ENCODE measurements at regions not wholly inside any gene's neighbourhood (a gene's known extent, or its start where the extent isn't known, plus 50 kb on each side); places are given as distances from the start of the nearest gene placed in this dataset.
"Not testable (repeated sequence)": the region's sequence is repeated elsewhere in the genome, so short reads cannot be mapped to it uniquely, and the experiment has no call there.

- Histone ChIP-seq H3K9me3 (ENCODE audit: control insufficient read depth, insufficient read depth, low read length) (no peaks in the 10 kb centered on the region), H3K27me3 (ENCODE audit: control insufficient read depth, insufficient read depth, low read length) (no peaks in the 10 kb centered on the region)
Measured at GRCh38 chr2:153299809-153300208, 178.8 kb downstream of the RPRM start.

GRCh38 chr2:153299217-153299616, 179.3 kb downstream of the RPRM start:
- H3K27me3 ChIP-seq (ENCODE audit: control insufficient read depth, insufficient read depth, low read length): no peaks in the 10 kb centered on the region
- H3K9ac ChIP-seq (ENCODE audit: low read depth, low read length): no peak overlapping the region
- no peaks in the 10 kb centered on the region for H3K36me3 ChIP-seq (ENCODE audit: control insufficient read depth, insufficient read depth, low read length)
- H3K9me3 ChIP-seq (ENCODE audit: control insufficient read depth, insufficient read depth, low read length): no peaks in the 10 kb centered on the region
- no peak overlapping the region for H3K4me3 ChIP-seq (ENCODE audit: low read depth, low read length)
- H3K4me1 ChIP-seq (ENCODE audit: control insufficient read depth, insufficient read depth, low read length): peaks cover 2% of the 10 kb centered on the region

More at GRCh38 chr2:153299809-153300208, 178.8 kb downstream of the RPRM start:
- H3K9ac ChIP-seq (ENCODE audit: low read depth, low read length): no peak overlapping the region
- no peak overlapping the region for H3K4me3 ChIP-seq (ENCODE audit: low read depth, low read length)
- H3K4me1 ChIP-seq (ENCODE audit: control insufficient read depth, insufficient read depth, low read length): peaks cover 2% of the 10 kb centered on the region
- H3K36me3 ChIP-seq (ENCODE audit: control insufficient read depth, insufficient read depth, low read length): no peaks in the 10 kb centered on the region

GRCh38 chr2:153294199-153294786, 184.3 kb downstream of the RPRM start:
- Histone ChIP-seq H3K9ac (ENCODE audit: low read depth, low read length) (no peak overlapping the region), H3K36me3 (ENCODE audit: control insufficient read depth, insufficient read depth, low read length) (no peaks in the 10 kb centered on the region), H3K9me3 (ENCODE audit: control insufficient read depth, insufficient read depth, low read length) (no peaks in the 10 kb centered on the region), H3K27me3 (ENCODE audit: control insufficient read depth, insufficient read depth, low read length) (no peaks in the 10 kb centered on the region), H3K4me1 (ENCODE audit: control insufficient read depth, insufficient read depth, low read length) (peaks cover 2% of the 10 kb centered on the region), H3K4me3 (ENCODE audit: low read depth, low read length) (no peak overlapping the region)

GRCh38 chr2:153291718-153292117, 186.8 kb downstream of the RPRM start:
- Histone ChIP-seq H3K9me3 (ENCODE audit: control insufficient read depth, insufficient read depth, low read length) (no peaks in the 10 kb centered on the region), H3K36me3 (ENCODE audit: control insufficient read depth, insufficient read depth, low read length) (no peaks in the 10 kb centered on the region), H3K9ac (ENCODE audit: low read depth, low read length) (no peak overlapping the region), H3K4me3 (ENCODE audit: low read depth, low read length) (no peak overlapping the region), H3K27me3 (ENCODE audit: control insufficient read depth, insufficient read depth, low read length) (no peaks in the 10 kb centered on the region), H3K4me1 (ENCODE audit: control insufficient read depth, insufficient read depth, low read length) (no peaks in the 10 kb centered on the region)

- no peak overlapping the region for H3K9ac ChIP-seq (ENCODE audit: low read depth, low read length)
- no peaks in the 10 kb centered on the region for H3K27me3 ChIP-seq (ENCODE audit: control insufficient read depth, insufficient read depth, low read length)
- H3K9me3 ChIP-seq (ENCODE audit: control insufficient read depth, insufficient read depth, low read length): no peaks in the 10 kb centered on the region
- no peaks in the 10 kb centered on the region for H3K4me1 ChIP-seq (ENCODE audit: control insufficient read depth, insufficient read depth, low read length)
- H3K36me3 ChIP-seq (ENCODE audit: control insufficient read depth, insufficient read depth, low read length): no peaks in the 10 kb centered on the region
- H3K4me3 ChIP-seq (ENCODE audit: low read depth, low read length): peak overlapping the region; percentile 52
Measured at GRCh38 chr2:153287109-153287801, 191.3 kb downstream of the RPRM start.

- no peaks in the 10 kb centered on the region for H3K27me3 ChIP-seq (ENCODE audit: control insufficient read depth, insufficient read depth, low read length)
- H3K9me3 ChIP-seq (ENCODE audit: control insufficient read depth, insufficient read depth, low read length): peaks cover 7% of the 10 kb centered on the region
- no peak overlapping the region for H3K4me3 ChIP-seq (ENCODE audit: low read depth, low read length)
- H3K4me1 ChIP-seq (ENCODE audit: control insufficient read depth, insufficient read depth, low read length): no peaks in the 10 kb centered on the region
- H3K9ac ChIP-seq (ENCODE audit: low read depth, low read length): no peak overlapping the region
- H3K36me3 ChIP-seq (ENCODE audit: control insufficient read depth, insufficient read depth, low read length): no peaks in the 10 kb centered on the region
Measured at GRCh38 chr2:153268941-153269461, 209.6 kb downstream of the RPRM start.

GRCh38 chr2:153256876-153257275, 221.7 kb downstream of the RPRM start:
- not testable (repeated sequence) for H3K36me3 ChIP-seq (ENCODE audit: control insufficient read depth, insufficient read depth, low read length); H3K9ac ChIP-seq (ENCODE audit: low read depth, low read length); H3K9me3 ChIP-seq (ENCODE audit: control insufficient read depth, insufficient read depth, low read length); H3K4me1 ChIP-seq (ENCODE audit: control insufficient read depth, insufficient read depth, low read length); H3K27me3 ChIP-seq (ENCODE audit: control insufficient read depth, insufficient read depth, low read length); H3K4me3 ChIP-seq (ENCODE audit: low read depth, low read length)

- not testable (repeated sequence) for H3K27me3 ChIP-seq (ENCODE audit: control insufficient read depth, insufficient read depth, low read length); H3K9me3 ChIP-seq (ENCODE audit: control insufficient read depth, insufficient read depth, low read length); H3K9ac ChIP-seq (ENCODE audit: low read depth, low read length); H3K4me1 ChIP-seq (ENCODE audit: control insufficient read depth, insufficient read depth, low read length); H3K36me3 ChIP-seq (ENCODE audit: control insufficient read depth, insufficient read depth, low read length); H3K4me3 ChIP-seq (ENCODE audit: low read depth, low read length)
Measured at GRCh38 chr2:153246636-153247035, 231.9 kb downstream of the RPRM start.

GRCh38 chr2:153235516-153235915, 243.0 kb downstream of the RPRM start:
- Histone ChIP-seq H3K9ac (ENCODE audit: low read depth, low read length) (no peak overlapping the region), H3K4me1 (ENCODE audit: control insufficient read depth, insufficient read depth, low read length) (no peaks in the 10 kb centered on the region), H3K9me3 (ENCODE audit: control insufficient read depth, insufficient read depth, low read length) (no peaks in the 10 kb centered on the region), H3K27me3 (ENCODE audit: control insufficient read depth, insufficient read depth, low read length) (no peaks in the 10 kb centered on the region), H3K4me3 (ENCODE audit: low read depth, low read length) (no peak overlapping the region), H3K36me3 (ENCODE audit: control insufficient read depth, insufficient read depth, low read length) (no peaks in the 10 kb centered on the region)

- Histone ChIP-seq H3K4me1 (ENCODE audit: control insufficient read depth, insufficient read depth, low read length) (no peaks in the 10 kb centered on the region), H3K27me3 (ENCODE audit: control insufficient read depth, insufficient read depth, low read length) (no peaks in the 10 kb centered on the region), H3K9ac (ENCODE audit: low read depth, low read length) (no peak overlapping the region), H3K36me3 (ENCODE audit: control insufficient read depth, insufficient read depth, low read length) (no peaks in the 10 kb centered on the region), H3K4me3 (ENCODE audit: low read depth, low read length) (no peak overlapping the region), H3K9me3 (ENCODE audit: control insufficient read depth, insufficient read depth, low read length) (no peaks in the 10 kb centered on the region)
Measured at GRCh38 chr2:153232464-153232863, 246.1 kb downstream of the RPRM start.

GRCh38 chr2:153230977-153231376, 247.6 kb downstream of the RPRM start:
- H3K27me3 ChIP-seq (ENCODE audit: control insufficient read depth, insufficient read depth, low read length): no peaks in the 10 kb centered on the region
- H3K9ac ChIP-seq (ENCODE audit: low read depth, low read length): no peak overlapping the region
- no peaks in the 10 kb centered on the region for H3K4me1 ChIP-seq (ENCODE audit: control insufficient read depth, insufficient read depth, low read length)
- H3K36me3 ChIP-seq (ENCODE audit: control insufficient read depth, insufficient read depth, low read length): no peaks in the 10 kb centered on the region
- no peak overlapping the region for H3K4me3 ChIP-seq (ENCODE audit: low read depth, low read length)
- H3K9me3 ChIP-seq (ENCODE audit: control insufficient read depth, insufficient read depth, low read length): no peaks in the 10 kb centered on the region

GRCh38 chr2:153228904-153229303, 249.7 kb downstream of the RPRM start:
- Histone ChIP-seq H3K4me1 (ENCODE audit: control insufficient read depth, insufficient read depth, low read length) (no peaks in the 10 kb centered on the region), H3K9me3 (ENCODE audit: control insufficient read depth, insufficient read depth, low read length) (no peaks in the 10 kb centered on the region), H3K27me3 (ENCODE audit: control insufficient read depth, insufficient read depth, low read length) (no peaks in the 10 kb centered on the region), H3K4me3 (ENCODE audit: low read depth, low read length) (no peak overlapping the region), H3K36me3 (ENCODE audit: control insufficient read depth, insufficient read depth, low read length) (no peaks in the 10 kb centered on the region), H3K9ac (ENCODE audit: low read depth, low read length) (no peak overlapping the region)
